ENCODE measurements at regions not wholly inside any gene's neighbourhood (a gene's known extent, or its start where the extent isn't known, plus 50 kb on each side); places are given as distances from the start of the nearest gene placed in this dataset.

DNA sequence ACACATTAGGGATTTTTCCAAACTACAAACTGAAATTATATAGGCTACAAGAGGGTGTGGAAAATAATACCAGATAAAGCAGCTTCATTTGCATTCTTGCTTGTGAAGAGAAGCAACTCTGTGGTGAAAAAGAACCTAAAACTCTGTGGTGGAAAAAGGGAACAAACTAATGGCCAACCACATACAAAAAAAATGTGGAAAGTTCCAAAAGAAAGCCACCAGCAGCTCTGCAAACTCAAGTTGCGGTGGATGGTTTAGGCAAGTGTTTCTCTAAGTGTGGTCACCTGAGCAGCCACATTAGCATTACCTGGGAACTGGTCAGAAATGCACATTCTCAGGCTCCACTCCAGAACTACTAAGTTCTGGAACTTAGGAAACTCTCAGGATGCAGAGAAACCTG lies 586.4 kb downstream of the ACTL7B start (continued):
- TF ChIP-seq ZNF331 (CRISPR knock-in tag; IDR thresholded peaks at IDR 0.05; ENCODE audit: low read depth) (no peak), ZNF114 (CRISPR knock-in tag; IDR thresholded peaks at IDR 0.05) (no peak), STAT1 (IDR thresholded peaks at IDR 0.05; ENCODE audit: unreplicated experiment) (no peak)

DNA sequence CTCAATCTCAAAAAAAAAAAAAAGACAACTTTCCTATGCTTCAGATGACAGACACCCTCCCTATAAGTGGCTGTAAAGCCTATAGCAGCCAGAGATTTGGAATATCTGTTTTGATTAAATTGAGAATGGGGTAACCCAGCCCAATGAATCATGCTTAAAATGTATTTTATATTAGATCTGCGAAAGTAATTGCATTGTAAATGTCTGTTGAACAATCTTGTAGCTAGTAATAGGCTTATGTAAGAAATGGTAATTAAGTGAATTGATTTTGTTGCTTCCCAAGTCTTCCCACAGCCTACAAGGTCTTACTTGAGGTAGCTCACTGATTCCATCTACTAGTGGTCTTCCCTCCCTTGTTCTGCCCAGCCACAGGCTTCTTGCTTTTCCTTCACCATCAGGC lies 590.7 kb downstream of the ACTL7B start:
- ATAC-seq (no peak), DNase-seq (ENCODE audit: low spot score) (no peak)
- no peaks in the 10 kb centered on the region for H3K36me3 Mint-ChIP-seq (ENCODE audit: low read depth)
- no peak overlapping the region for H3K27ac Mint-ChIP-seq
- TF ChIP-seq, protein P1, sequence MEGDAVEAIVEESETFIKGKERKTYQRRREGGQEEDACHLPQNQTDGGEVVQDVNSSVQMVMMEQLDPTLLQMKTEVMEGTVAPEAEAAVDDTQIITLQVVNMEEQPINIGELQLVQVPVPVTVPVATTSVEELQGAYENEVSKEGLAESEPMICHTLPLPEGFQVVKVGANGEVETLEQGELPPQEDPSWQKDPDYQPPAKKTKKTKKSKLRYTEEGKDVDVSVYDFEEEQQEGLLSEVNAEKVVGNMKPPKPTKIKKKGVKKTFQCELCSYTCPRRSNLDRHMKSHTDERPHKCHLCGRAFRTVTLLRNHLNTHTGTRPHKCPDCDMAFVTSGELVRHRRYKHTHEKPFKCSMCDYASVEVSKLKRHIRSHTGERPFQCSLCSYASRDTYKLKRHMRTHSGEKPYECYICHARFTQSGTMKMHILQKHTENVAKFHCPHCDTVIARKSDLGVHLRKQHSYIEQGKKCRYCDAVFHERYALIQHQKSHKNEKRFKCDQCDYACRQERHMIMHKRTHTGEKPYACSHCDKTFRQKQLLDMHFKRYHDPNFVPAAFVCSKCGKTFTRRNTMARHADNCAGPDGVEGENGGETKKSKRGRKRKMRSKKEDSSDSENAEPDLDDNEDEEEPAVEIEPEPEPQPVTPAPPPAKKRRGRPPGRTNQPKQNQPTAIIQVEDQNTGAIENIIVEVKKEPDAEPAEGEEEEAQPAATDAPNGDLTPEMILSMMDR (conservative IDR thresholded peaks at IDR 0.05; ENCODE audit: low read depth in 2 of 2) = no peak
- TF ChIP-seq EZH2phosphoT487 (IDR thresholded peaks at IDR 0.05; ENCODE audit: unreplicated experiment) = no peak
- no peaks in the 10 kb centered on the region for H3K27me3 ChIP-seq (ENCODE audit: insufficient read depth)
- peaks cover 18% of the 10 kb centered on the region for H3K9me2 ChIP-seq (ENCODE audit: insufficient read depth)
- no peak overlapping the region for H2AFZ ChIP-seq
- no peak overlapping the region for H3K4me3 Mint-ChIP-seq
- H3K36me3 ChIP-seq (ENCODE audit: insufficient read depth) = no peaks in the 10 kb centered on the region
- H3K9me3 Mint-ChIP-seq = no peaks in the 10 kb centered on the region
- H3F3A ChIP-seq (replicated peaks; ENCODE audit: low read depth) = no peaks in the 10 kb centered on the region
- H4K20me1 ChIP-seq (replicated peaks; ENCODE audit: insufficient read depth) = no peaks in the 10 kb centered on the region
- no peak overlapping the region for H3K4me3 ChIP-seq
- peaks cover 2% of the 10 kb centered on the region for H3K27me3 Mint-ChIP-seq (ENCODE audit: insufficient read depth, low read depth, poor library complexity)
- no peaks in the 10 kb centered on the region for H3K4me1 Mint-ChIP-seq
- no peaks in the 10 kb centered on the region for H3K4me1 ChIP-seq (ENCODE audit: insufficient read depth)
- H3K4me2 ChIP-seq = no peak overlapping the region
- H3K27ac ChIP-seq (ENCODE audit: low read depth) = no peak overlapping the region
- no peaks in the 10 kb centered on the region for H3K79me2 ChIP-seq (replicated peaks; ENCODE audit: insufficient read depth)

DNA sequence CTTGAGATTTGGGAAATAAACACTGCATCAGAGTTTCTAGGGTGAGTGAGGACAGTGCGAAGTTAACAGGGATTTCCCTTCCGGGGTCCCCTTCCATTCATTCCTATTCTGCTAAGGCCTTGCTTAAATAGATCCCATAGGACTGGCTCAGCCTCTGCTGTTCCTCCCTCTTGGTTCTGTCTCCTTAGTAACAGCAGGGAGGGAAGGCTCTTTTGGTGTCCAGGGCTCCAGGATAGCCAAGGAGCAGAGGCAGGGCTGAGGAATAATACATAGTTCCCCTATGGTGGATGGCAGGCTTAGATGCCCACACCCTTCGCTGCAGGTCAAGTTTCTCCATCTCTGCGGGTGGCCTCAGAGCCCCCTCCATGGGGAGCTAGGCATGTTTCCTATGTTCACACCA lies 591.7 kb downstream of the ACTL7B start:
- H4K20me1 ChIP-seq (replicated peaks; ENCODE audit: insufficient read depth) = no peaks in the 10 kb centered on the region
- no peak for ATAC-seq
- no peaks in the 10 kb centered on the region for H3K4me1 ChIP-seq (ENCODE audit: insufficient read depth)
- H2AFZ ChIP-seq = no peak overlapping the region
- no peaks in the 10 kb centered on the region for H3K9me3 Mint-ChIP-seq
- H3K27me3 ChIP-seq (ENCODE audit: insufficient read depth) = no peaks in the 10 kb centered on the region
- no peak overlapping the region for H3K4me3 Mint-ChIP-seq
- peaks cover 18% of the 10 kb centered on the region for H3K9me2 ChIP-seq (ENCODE audit: insufficient read depth)
- no peak overlapping the region for H3K4me3 ChIP-seq
- H3K27me3 Mint-ChIP-seq (ENCODE audit: insufficient read depth, low read depth, poor library complexity) = peaks cover 2% of the 10 kb centered on the region
- H3K27ac Mint-ChIP-seq = no peak overlapping the region
- no peak for DNase-seq (ENCODE audit: low spot score)
- no peaks in the 10 kb centered on the region for H3K79me2 ChIP-seq (replicated peaks; ENCODE audit: insufficient read depth)
- H3K4me2 ChIP-seq = no peak overlapping the region
- no peaks in the 10 kb centered on the region for H3K36me3 Mint-ChIP-seq (ENCODE audit: low read depth)
- H3K4me1 Mint-ChIP-seq = no peaks in the 10 kb centered on the region
- H3K27ac ChIP-seq (ENCODE audit: low read depth) = no peak overlapping the region
- no peaks in the 10 kb centered on the region for H3K36me3 ChIP-seq (ENCODE audit: insufficient read depth)
- H3F3A ChIP-seq (replicated peaks; ENCODE audit: low read depth) = no peaks in the 10 kb centered on the region
- no peak for TF ChIP-seq ZNF114 (CRISPR knock-in tag; IDR thresholded peaks at IDR 0.05)
- TF ChIP-seq, protein P2, sequence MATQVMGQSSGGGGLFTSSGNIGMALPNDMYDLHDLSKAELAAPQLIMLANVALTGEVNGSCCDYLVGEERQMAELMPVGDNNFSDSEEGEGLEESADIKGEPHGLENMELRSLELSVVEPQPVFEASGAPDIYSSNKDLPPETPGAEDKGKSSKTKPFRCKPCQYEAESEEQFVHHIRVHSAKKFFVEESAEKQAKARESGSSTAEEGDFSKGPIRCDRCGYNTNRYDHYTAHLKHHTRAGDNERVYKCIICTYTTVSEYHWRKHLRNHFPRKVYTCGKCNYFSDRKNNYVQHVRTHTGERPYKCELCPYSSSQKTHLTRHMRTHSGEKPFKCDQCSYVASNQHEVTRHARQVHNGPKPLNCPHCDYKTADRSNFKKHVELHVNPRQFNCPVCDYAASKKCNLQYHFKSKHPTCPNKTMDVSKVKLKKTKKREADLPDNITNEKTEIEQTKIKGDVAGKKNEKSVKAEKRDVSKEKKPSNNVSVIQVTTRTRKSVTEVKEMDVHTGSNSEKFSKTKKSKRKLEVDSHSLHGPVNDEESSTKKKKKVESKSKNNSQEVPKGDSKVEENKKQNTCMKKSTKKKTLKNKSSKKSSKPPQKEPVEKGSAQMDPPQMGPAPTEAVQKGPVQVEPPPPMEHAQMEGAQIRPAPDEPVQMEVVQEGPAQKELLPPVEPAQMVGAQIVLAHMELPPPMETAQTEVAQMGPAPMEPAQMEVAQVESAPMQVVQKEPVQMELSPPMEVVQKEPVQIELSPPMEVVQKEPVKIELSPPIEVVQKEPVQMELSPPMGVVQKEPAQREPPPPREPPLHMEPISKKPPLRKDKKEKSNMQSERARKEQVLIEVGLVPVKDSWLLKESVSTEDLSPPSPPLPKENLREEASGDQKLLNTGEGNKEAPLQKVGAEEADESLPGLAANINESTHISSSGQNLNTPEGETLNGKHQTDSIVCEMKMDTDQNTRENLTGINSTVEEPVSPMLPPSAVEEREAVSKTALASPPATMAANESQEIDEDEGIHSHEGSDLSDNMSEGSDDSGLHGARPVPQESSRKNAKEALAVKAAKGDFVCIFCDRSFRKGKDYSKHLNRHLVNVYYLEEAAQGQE (IDR thresholded peaks at IDR 0.05; ENCODE audit: unreplicated experiment) = no peak
- TF ChIP-seq, protein P3, sequence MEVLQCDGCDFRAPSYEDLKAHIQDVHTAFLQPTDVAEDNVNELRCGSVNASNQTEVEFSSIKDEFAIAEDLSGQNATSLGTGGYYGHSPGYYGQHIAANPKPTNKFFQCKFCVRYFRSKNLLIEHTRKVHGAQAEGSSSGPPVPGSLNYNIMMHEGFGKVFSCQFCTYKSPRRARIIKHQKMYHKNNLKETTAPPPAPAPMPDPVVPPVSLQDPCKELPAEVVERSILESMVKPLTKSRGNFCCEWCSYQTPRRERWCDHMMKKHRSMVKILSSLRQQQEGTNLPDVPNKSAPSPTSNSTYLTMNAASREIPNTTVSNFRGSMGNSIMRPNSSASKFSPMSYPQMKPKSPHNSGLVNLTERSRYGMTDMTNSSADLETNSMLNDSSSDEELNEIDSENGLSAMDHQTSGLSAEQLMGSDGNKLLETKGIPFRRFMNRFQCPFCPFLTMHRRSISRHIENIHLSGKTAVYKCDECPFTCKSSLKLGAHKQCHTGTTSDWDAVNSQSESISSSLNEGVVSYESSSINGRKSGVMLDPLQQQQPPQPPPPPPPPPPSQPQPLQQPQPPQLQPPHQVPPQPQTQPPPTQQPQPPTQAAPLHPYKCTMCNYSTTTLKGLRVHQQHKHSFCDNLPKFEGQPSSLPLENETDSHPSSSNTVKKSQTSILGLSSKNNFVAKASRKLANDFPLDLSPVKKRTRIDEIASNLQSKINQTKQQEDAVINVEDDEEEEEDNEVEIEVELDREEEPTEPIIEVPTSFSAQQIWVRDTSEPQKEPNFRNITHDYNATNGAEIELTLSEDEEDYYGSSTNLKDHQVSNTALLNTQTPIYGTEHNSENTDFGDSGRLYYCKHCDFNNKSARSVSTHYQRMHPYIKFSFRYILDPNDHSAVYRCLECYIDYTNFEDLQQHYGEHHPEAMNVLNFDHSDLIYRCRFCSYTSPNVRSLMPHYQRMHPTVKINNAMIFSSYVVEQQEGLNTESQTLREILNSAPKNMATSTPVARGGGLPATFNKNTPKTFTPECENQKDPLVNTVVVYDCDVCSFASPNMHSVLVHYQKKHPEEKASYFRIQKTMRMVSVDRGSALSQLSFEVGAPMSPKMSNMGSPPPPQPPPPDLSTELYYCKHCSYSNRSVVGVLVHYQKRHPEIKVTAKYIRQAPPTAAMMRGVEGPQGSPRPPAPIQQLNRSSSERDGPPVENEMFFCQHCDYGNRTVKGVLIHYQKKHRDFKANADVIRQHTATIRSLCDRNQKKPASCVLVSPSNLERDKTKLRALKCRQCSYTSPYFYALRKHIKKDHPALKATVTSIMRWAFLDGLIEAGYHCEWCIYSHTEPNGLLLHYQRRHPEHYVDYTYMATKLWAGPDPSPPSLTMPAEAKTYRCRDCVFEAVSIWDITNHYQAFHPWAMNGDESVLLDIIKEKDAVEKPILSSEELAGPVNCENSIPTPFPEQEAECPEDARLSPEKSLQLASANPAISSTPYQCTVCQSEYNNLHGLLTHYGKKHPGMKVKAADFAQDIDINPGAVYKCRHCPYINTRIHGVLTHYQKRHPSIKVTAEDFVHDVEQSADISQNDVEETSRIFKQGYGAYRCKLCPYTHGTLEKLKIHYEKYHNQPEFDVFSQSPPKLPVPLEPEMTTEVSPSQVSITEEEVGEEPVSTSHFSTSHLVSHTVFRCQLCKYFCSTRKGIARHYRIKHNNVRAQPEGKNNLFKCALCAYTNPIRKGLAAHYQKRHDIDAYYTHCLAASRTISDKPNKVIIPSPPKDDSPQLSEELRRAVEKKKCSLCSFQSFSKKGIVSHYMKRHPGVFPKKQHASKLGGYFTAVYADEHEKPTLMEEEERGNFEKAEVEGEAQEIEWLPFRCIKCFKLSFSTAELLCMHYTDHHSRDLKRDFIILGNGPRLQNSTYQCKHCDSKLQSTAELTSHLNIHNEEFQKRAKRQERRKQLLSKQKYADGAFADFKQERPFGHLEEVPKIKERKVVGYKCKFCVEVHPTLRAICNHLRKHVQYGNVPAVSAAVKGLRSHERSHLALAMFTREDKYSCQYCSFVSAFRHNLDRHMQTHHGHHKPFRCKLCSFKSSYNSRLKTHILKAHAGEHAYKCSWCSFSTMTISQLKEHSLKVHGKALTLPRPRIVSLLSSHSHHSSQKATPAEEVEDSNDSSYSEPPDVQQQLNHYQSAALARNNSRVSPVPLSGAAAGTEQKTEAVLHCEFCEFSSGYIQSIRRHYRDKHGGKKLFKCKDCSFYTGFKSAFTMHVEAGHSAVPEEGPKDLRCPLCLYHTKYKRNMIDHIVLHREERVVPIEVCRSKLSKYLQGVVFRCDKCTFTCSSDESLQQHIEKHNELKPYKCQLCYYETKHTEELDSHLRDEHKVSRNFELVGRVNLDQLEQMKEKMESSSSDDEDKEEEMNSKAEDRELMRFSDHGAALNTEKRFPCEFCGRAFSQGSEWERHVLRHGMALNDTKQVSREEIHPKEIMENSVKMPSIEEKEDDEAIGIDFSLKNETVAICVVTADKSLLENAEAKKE (CRISPR knock-in tag; IDR thresholded peaks at IDR 0.05) = no peak

Data from GM23338 (cell line).